ENCODE measurements at regions not wholly inside any gene's neighbourhood (a gene's known extent, or its start where the extent isn't known, plus 50 kb on each side); places are given as distances from the start of the nearest gene placed in this dataset.

DNA sequence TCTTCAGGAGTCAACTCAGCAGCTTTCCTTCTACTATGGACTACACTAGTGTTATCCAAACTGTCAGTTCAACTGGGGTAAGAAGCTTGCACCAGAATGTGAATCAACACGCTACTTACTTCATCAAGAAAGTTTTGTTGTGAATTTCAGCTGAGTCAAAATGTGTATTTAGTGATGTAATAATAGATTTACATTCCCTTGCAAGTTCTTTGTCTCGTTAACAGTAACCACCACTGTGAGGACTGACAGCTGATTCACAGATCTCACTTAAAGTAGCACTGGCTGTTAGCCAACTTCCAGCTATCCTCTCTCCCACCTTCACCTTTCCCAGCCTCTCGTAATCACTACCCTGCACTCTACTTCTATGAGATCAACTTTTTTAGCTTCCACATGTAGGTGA lies 445.3 kb downstream of the NTRK2 start:
- Histone ChIP-seq H3K9me3 (no peaks in the 10 kb centered on the region), H3K36me3 (no peaks in the 10 kb centered on the region), H3K4me3 (no peak overlapping the region), H3K27me3 (no peaks in the 10 kb centered on the region), H3K4me1 (peaks cover 0 to 4% (median under 1%) of the 10 kb centered on the region in 4 donors), H3K27ac (no peak overlapping the region)
- no peak for TF ChIP-seq CTCF (IDR thresholded peaks at IDR 0.05)
- DNase-seq: no peak
- intact Hi-C loops (cut with DNase I; ENCODE audit: low total_unique reads): no loop called here

- Histone ChIP-seq H3K9me3 (no peaks in the 10 kb centered on the region), H3K27me3 (no peaks in the 10 kb centered on the region), H3K27ac (no peak overlapping the region), H3K36me3 (no peaks in the 10 kb centered on the region), H3K4me3 (no peak overlapping the region), H3K4me1 (peaks cover 0 to 7% (median 2%) of the 10 kb centered on the region in 4 donors)
- intact Hi-C loops (cut with DNase I; ENCODE audit: low total_unique reads): no loop called here
- no peak for DNase-seq
- no peak for TF ChIP-seq CTCF (IDR thresholded peaks at IDR 0.05)
These were observed 443.4 kb downstream of the NTRK2 start for GRCh38 chr9:85112933-85113418.

DNA sequence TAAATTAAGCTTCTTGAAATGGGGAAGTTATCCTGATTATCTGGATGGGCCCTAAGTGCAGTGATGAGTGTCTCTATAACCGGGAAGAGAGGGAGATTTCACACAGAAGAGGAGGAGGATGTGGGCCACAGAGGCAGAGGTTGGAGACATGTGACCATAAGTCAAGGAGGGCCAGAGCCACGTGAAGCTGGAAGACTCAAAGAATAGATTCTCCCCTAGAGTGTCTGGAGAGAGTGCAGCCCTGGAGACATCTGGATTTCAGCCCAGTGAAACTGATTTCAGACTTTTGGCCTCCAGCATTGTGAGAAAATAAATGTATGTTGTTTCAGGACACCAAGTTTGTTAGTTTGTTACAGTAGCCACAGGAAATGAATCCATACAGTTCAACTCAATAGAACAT lies 442.9 kb downstream of the NTRK2 start:
- Histone ChIP-seq H3K4me1 (peaks cover 0 to 7% (median under 1%) of the 10 kb centered on the region in 4 donors), H3K4me3 (no peak overlapping the region), H3K27me3 (no peaks in the 10 kb centered on the region), H3K36me3 (no peaks in the 10 kb centered on the region), H3K27ac (no peak overlapping the region), H3K9me3 (no peaks in the 10 kb centered on the region)
- intact Hi-C loops (cut with DNase I; ENCODE audit: low total_unique reads): no loop called here
- TF ChIP-seq CTCF (IDR thresholded peaks at IDR 0.05): no peak
- no peak for DNase-seq

DNA sequence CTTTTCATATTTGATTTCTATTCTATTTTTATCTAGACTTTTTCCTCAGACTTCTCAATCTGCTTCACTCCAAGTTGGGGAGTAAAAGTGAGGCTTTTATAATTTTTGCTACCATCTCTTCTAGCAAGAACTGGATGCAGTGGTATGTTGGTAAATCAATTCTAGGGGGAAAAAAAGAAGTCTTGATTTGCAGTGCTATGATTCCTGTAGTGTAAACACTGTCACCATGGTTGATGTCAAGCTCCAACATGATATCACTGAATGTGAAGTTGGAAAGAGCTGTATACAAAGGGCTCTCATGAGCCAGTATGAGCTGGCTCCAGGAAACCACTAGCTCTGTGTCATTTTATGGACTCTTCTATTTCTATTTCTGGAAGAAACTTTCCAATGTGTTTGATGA lies 439.2 kb downstream of the NTRK2 start:
- intact Hi-C loops (cut with DNase I; ENCODE audit: low total_unique reads): no loop called here
- Histone ChIP-seq H3K27ac (no peak overlapping the region), H3K4me1 (peaks cover 0 to 7% (median 0%) of the 10 kb centered on the region in 4 donors), H3K4me3 (no peak overlapping the region), H3K36me3 (no peaks in the 10 kb centered on the region), H3K27me3 (no peaks in the 10 kb centered on the region), H3K9me3 (no peaks in the 10 kb centered on the region)
- no peak for DNase-seq
- TF ChIP-seq CTCF (IDR thresholded peaks at IDR 0.05): no peak

DNA sequence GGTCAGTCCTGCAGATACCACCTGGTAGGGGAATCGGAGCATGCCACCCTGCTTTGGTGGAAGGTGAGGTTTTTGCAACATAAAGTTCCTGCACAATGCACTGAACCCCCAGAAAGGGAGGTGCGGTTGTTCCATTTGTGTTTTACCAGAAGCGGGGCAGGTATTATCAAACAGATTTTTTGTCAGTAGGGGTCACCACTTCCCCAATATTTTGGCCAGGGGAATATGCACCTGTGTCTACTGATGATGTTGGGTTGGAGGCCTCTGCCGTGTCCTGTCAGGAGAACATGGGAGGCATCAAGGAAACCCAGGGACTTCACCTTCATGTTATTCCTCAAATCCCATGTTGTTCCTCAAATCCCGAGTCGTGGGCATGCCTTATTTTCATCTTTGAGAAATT lies 438.7 kb downstream of the NTRK2 start:
- Histone ChIP-seq H3K27me3 (no peaks in the 10 kb centered on the region), H3K4me1 (peaks cover 0 to 7% (median 0%) of the 10 kb centered on the region in 4 donors), H3K27ac (no peak overlapping the region), H3K4me3 (no peak overlapping the region), H3K9me3 (no peaks in the 10 kb centered on the region), H3K36me3 (no peaks in the 10 kb centered on the region)
- no peak for DNase-seq
- TF ChIP-seq CTCF (IDR thresholded peaks at IDR 0.05): no peak
- intact Hi-C loops (cut with DNase I; ENCODE audit: low total_unique reads): no loop called here
